Panc1 (cell line): ENCODE measurements at regions not wholly inside any gene's neighbourhood (a gene's known extent, or its start where the extent isn't known, plus 50 kb on each side); places are given as distances from the start of the nearest gene placed in this dataset.

Source experiments
- ATAC-seq: fragments of 200-7000 bp; cut with Tn5 transposase; 2 replicates; pipeline ENCODE4 v1.9.1; 2020; ENCODE audit warnings: mild to moderate bottlenecking, moderate library complexity
- BruUV-seq: library from RNA; stranded (reverse); fragments of 400-500 nt; replicated peaks from 2 replicates; lab custom pipeline; 2021; lab: Mats Ljungman, UMichigan
- CTCF ChIA-PET: fragments of 300-600 bp; sonication (Branson Sonifier 250); formaldehyde crosslinking; loops from one replicate; lab custom pipeline; 2022; ENCODE audit warnings: antibody characterized with exemption; lab: Charles Lee
- POLR2A ChIA-PET: fragments of 300-600 bp; sonication (Branson Sonifier 250); formaldehyde crosslinking; loops from one replicate; lab custom pipeline; 2022; ENCODE audit warnings: antibody characterized with exemption; lab: Charles Lee
- DNase-seq: peaks from one replicate; pipeline ENCODE4 v3.0.0-alpha.2; 2010; ENCODE audit warnings: low read depth, low spot score
- H3K27ac ChIP-seq: 2 replicates; pipeline ENCODE4 v1.5.1; 2011; ENCODE audit warnings: mild to moderate bottlenecking, low read length, inconsistent platforms
- H3K27me3 ChIP-seq: fragments of 200-500 bp; sonication (Bioruptor generic); 2 replicates; pipeline ENCODE4 v1.6.0; 2014; ENCODE audit warnings: low read length, inconsistent platforms; ENCODE audit not compliant: control insufficient read depth, insufficient read depth
- H3K36me3 ChIP-seq: fragments of 200-500 bp; sonication (Bioruptor generic); 2 replicates; pipeline ENCODE4 v1.5.1; 2014; ENCODE audit warnings: inconsistent platforms, mild to moderate bottlenecking, low read length, moderate library complexity; ENCODE audit not compliant: control insufficient read depth, insufficient read depth
- H3K4me1 ChIP-seq: 2 replicates; pipeline ENCODE4 v1.5.1; 2011; ENCODE audit warnings: inconsistent platforms, mild to moderate bottlenecking, low read length, moderate library complexity; ENCODE audit not compliant: control insufficient read depth, insufficient read depth
- H3K4me3 ChIP-seq, 2 experiments: 2 replicates each; pipeline ENCODE4 v1.5.1; 2011 to 2012; ENCODE audit warnings: low read depth in 2 of 2, low read length in 2 of 2, mild to moderate bottlenecking in 2 of 2, inconsistent platforms in 1 of 2, moderate library complexity in 1 of 2
- H3K9me3 ChIP-seq: fragments of 200-500 bp; sonication (Bioruptor generic); 2 replicates; pipeline ENCODE4 v1.5.1; 2014; ENCODE audit warnings: low read depth, mild to moderate bottlenecking, inconsistent platforms, low read length, moderate library complexity; ENCODE audit not compliant: control insufficient read depth, insufficient read depth
- POLR2AphosphoS5 ChIP-seq: IDR thresholded peaks from 2 replicates; pipeline ENCODE4 v1.6.1; 2012; ENCODE audit warnings: mild to moderate bottlenecking, low read depth, low read length, moderate library complexity
- SIN3A ChIP-seq: IDR thresholded peaks from 2 replicates; pipeline ENCODE4 v1.6.1; 2012; ENCODE audit warnings: low read depth, mild to moderate bottlenecking, low read length, moderate library complexity, borderline replicate concordance; ENCODE audit not compliant: insufficient read depth
- TCF7L2 ChIP-seq: IDR thresholded peaks from 2 replicates; pipeline ENCODE4 v1.6.1; 2011; ENCODE audit warnings: mild to moderate bottlenecking, low read depth, low read length, inconsistent platforms
- in situ Hi-C: cut with HindIII; loops from 2 replicates; pipeline ENCODE4 v1.10.0; 2016; ENCODE audit warnings: low sequenced_read_pairs, low pct_unique_long_range_greater_than_20kb
- intact Hi-C: fragments of 100-400 bp; cut with micrococcal nuclease; formaldehyde crosslinking; loops from one replicate; pipeline ENCODE4 v1.10.0; 2022; ENCODE audit not compliant: unreplicated experiment
- TF ChIP-seq, protein P1 (sequence below), 2 experiments: IDR thresholded peaks; 2 replicates each; pipeline ENCODE4 v1.6.1; 2011 to 2012; ENCODE audit warnings: low read depth in 2 of 2, control low read depth in 1 of 2, low read length in 1 of 2, mild to moderate bottlenecking in 1 of 2, moderate library complexity in 1 of 2; ENCODE audit not compliant: insufficient read depth in 1 of 2
- TF ChIP-seq, protein P2 (sequence below): fragments of 450-650 bp; IDR thresholded peaks from 2 replicates; pipeline ENCODE4 v1.5.1; 2017; ENCODE audit warnings: mild to moderate bottlenecking

GRCh38 chr6:85744433-85744970 lies 101.8 kb upstream of the SYNCRIP start:
- no TSS peak for BruUV-seq
- ATAC-seq = no peak
- H3K36me3 ChIP-seq = no peaks in the 10 kb centered on the region

DNA sequence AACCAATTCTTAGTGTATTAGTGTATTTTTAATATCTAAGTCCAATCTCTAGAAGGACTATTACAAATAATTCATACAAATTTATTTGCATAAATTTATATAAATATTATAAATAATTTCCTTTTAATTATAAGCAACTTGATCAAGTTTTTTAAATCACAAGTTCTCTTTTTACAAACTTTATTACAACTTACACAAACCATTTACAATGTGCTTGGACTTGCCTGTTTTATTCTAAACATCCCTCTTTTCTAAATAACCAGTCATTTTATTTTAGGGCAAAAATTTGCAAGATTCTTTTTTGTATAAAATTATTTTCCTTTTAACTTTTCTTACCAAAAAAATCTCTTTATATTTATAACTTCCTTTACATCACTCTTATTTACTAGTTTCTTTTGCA lies 83.5 kb upstream of the SYNCRIP start:
- no peaks in the 10 kb centered on the region for H3K36me3 ChIP-seq
- H3K27me3 ChIP-seq = no peaks in the 10 kb centered on the region
- ChIA-PET POLR2A (no interaction called here), CTCF (no interaction called here)
- no peaks in the 10 kb centered on the region for H3K4me1 ChIP-seq
- intact Hi-C loops (no loop called here), in situ Hi-C loops (no loop called here)
- BruUV-seq = no TSS peak
- no peak for ATAC-seq
- H3K27ac ChIP-seq = no peak overlapping the region
- H3K9me3 ChIP-seq = peaks cover 9% of the 10 kb centered on the region; the same call in 1 of the 2 replicates
- H3K4me3 ChIP-seq = no peak overlapping the region
- TF ChIP-seq TCF7L2 (no peak), POLR2AphosphoS5 (no peak), SIN3A (no peak)
- TF ChIP-seq, protein P1, sequence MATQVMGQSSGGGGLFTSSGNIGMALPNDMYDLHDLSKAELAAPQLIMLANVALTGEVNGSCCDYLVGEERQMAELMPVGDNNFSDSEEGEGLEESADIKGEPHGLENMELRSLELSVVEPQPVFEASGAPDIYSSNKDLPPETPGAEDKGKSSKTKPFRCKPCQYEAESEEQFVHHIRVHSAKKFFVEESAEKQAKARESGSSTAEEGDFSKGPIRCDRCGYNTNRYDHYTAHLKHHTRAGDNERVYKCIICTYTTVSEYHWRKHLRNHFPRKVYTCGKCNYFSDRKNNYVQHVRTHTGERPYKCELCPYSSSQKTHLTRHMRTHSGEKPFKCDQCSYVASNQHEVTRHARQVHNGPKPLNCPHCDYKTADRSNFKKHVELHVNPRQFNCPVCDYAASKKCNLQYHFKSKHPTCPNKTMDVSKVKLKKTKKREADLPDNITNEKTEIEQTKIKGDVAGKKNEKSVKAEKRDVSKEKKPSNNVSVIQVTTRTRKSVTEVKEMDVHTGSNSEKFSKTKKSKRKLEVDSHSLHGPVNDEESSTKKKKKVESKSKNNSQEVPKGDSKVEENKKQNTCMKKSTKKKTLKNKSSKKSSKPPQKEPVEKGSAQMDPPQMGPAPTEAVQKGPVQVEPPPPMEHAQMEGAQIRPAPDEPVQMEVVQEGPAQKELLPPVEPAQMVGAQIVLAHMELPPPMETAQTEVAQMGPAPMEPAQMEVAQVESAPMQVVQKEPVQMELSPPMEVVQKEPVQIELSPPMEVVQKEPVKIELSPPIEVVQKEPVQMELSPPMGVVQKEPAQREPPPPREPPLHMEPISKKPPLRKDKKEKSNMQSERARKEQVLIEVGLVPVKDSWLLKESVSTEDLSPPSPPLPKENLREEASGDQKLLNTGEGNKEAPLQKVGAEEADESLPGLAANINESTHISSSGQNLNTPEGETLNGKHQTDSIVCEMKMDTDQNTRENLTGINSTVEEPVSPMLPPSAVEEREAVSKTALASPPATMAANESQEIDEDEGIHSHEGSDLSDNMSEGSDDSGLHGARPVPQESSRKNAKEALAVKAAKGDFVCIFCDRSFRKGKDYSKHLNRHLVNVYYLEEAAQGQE (IDR thresholded peaks at IDR 0.05; ENCODE audit: insufficient read depth in 1 of 2, low read depth in 2 of 2, low read length in 1 of 2) = no peak
- TF ChIP-seq, protein P2, sequence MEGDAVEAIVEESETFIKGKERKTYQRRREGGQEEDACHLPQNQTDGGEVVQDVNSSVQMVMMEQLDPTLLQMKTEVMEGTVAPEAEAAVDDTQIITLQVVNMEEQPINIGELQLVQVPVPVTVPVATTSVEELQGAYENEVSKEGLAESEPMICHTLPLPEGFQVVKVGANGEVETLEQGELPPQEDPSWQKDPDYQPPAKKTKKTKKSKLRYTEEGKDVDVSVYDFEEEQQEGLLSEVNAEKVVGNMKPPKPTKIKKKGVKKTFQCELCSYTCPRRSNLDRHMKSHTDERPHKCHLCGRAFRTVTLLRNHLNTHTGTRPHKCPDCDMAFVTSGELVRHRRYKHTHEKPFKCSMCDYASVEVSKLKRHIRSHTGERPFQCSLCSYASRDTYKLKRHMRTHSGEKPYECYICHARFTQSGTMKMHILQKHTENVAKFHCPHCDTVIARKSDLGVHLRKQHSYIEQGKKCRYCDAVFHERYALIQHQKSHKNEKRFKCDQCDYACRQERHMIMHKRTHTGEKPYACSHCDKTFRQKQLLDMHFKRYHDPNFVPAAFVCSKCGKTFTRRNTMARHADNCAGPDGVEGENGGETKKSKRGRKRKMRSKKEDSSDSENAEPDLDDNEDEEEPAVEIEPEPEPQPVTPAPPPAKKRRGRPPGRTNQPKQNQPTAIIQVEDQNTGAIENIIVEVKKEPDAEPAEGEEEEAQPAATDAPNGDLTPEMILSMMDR = no peak
- no peak for DNase-seq

More at GRCh38 chr6:85744433-85744970, 101.8 kb upstream of the SYNCRIP start:
- no peak overlapping the region for H3K4me3 ChIP-seq
- intact Hi-C loops = loop anchor here (10.0 kb wide), 1 partner anchor 1190 kb away; the partner anchor contains the start of gene HTR1E
- H3K4me1 ChIP-seq = no peaks in the 10 kb centered on the region
- POLR2A ChIA-PET = no interaction called here
- TF ChIP-seq TCF7L2 = no peak
- no peak overlapping the region for H3K27ac ChIP-seq
- CTCF ChIA-PET = no interaction called here
- no peaks in the 10 kb centered on the region for H3K9me3 ChIP-seq
- DNase-seq = no peak
- in situ Hi-C loops = no loop called here
- no peaks in the 10 kb centered on the region for H3K27me3 ChIP-seq

GRCh38 chr6:85715797-85716196 lies 73.1 kb upstream of the SYNCRIP start:
- Histone ChIP-seq H3K27me3 (no peaks in the 10 kb centered on the region), H3K27ac (no peak overlapping the region), H3K9me3 (no peaks in the 10 kb centered on the region), H3K4me1 (no peaks in the 10 kb centered on the region), H3K36me3 (no peaks in the 10 kb centered on the region), H3K4me3 (no peak overlapping the region)
- in situ Hi-C loops = no loop called here
- DNase-seq (no peak), ATAC-seq (no peak)
- ChIA-PET CTCF (no interaction called here), POLR2A (no interaction called here)
- intact Hi-C loops = no loop called here
- no TSS peak for BruUV-seq
- TF ChIP-seq TCF7L2 (no peak), POLR2AphosphoS5 (no peak), SIN3A (no peak)
- TF ChIP-seq, protein P2 = no peak
- TF ChIP-seq, protein P1 (IDR thresholded peaks at IDR 0.05; ENCODE audit: insufficient read depth in 1 of 2, low read depth in 2 of 2, low read length in 1 of 2) = no peak
